ENCODE measurements at regions not wholly inside any gene's neighbourhood (a gene's known extent, or its start where the extent isn't known, plus 50 kb on each side); places are given as distances from the start of the nearest gene placed in this dataset.

- FAIRE-seq (no peak), ATAC-seq (no peak), DNase-seq (ENCODE audit: low read depth in 1 of 2, low spot score in 1 of 2) (no peak)
- H3K9me3 ChIP-seq: no peaks in the 10 kb centered on the region
- 21% methylated on average over 3 of the region's 3 CpGs for WGBS (ENCODE audit: missing lambda C conversion rate)
- no peak overlapping the region for H3K4me2 ChIP-seq
- no peak overlapping the region for H3K27ac ChIP-seq
- H3K4me3 ChIP-seq: no peak overlapping the region
- ChIA-PET CTCF (no interaction called here), POLR2A (no interaction called here)
- TF ChIP-seq TP53 (CRISPR knock-in tag; IDR thresholded peaks at IDR 0.05) (no peak), HES2 (IDR thresholded peaks at IDR 0.05) (no peak), PHF8 (IDR thresholded peaks at IDR 0.05; ENCODE audit: borderline replicate concordance, low read depth) (no peak)
- H3K4me1 ChIP-seq: no peaks in the 10 kb centered on the region
Measured at GRCh38 chr2:156021146-156022040, 311.1 kb downstream of the NR4A2 start.

GRCh38 chr2:156019341-156019740, 313.2 kb downstream of the NR4A2 start:
- ChIA-PET CTCF (no interaction called here), POLR2A (no interaction called here)
- Histone ChIP-seq H3K4me1 (no peaks in the 10 kb centered on the region), H3K27ac (no peak overlapping the region), H3K9me3 (no peaks in the 10 kb centered on the region), H3K4me2 (no peak overlapping the region), H3K4me3 (no peak overlapping the region)
- FAIRE-seq (no peak), ATAC-seq (no peak), DNase-seq (ENCODE audit: low read depth in 1 of 2, low spot score in 1 of 2) (no peak)
- TF ChIP-seq USF2 (IDR thresholded peaks at IDR 0.05) (no peak), HOXA7 (CRISPR knock-in tag; IDR thresholded peaks at IDR 0.05) (no peak), TP53 (CRISPR knock-in tag; IDR thresholded peaks at IDR 0.05) (no peak), POLR2AphosphoS2 (conservative IDR thresholded peaks at IDR 0.05; ENCODE audit: low read length) (no peak), RNF2 (IDR thresholded peaks at IDR 0.05; ENCODE audit: borderline replicate concordance, low read depth) (no peak)
- WGBS (ENCODE audit: missing lambda C conversion rate): 55% methylated on average over 2 of the region's 2 CpGs

DNA sequence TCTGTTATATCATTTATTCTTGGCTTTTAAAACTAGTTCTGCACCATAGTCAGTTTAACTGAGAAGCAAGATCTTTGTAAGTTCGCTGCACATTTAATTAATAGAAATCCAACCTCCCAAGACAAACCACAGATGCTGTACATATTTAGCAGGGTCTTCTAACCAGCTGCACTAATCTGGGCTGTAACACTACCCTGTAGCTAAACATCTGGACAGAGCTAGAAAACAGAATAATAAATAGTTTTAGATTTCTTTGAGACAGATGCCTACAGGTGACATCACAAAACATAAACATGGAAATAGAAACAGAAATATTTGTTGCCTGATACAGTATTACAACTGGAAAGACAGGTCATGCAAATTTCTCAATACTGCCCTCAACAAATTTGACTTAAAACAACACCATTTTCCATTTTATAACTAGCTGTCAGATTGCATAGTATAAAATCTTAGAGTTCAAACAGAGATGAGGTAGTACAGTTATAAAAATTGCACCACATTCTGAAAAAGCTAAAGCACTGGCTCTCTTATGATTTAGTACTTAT, 315.1 kb downstream of the NR4A2 start:
- FAIRE-seq (no peak), DNase-seq (ENCODE audit: low read depth in 1 of 2, low spot score in 1 of 2) (no peak), ATAC-seq (no peak)
- Histone ChIP-seq H3K4me3 (no peak overlapping the region), H3K27ac (no peak overlapping the region), H3K4me1 (no peaks in the 10 kb centered on the region), H3K9me3 (no peaks in the 10 kb centered on the region), H3K4me2 (no peak overlapping the region)
- WGBS (ENCODE audit: missing lambda C conversion rate): 30% methylated on average over 1 of the region's 1 CpG
- ChIA-PET POLR2A (no interaction called here), CTCF (interaction anchor here (0.7 kb wide), 1 partner anchor 39 kb away, joined by 3 read pairs; no protein-coding TSS in a partner anchor)
- TF ChIP-seq GATA3 (IDR thresholded peaks at IDR 0.05; ENCODE audit: borderline replicate concordance) (no peak), TFCP2L1 (CRISPR knock-in tag; IDR thresholded peaks at IDR 0.05) (no peak), NR3C1 (IDR thresholded peaks at IDR 0.05) (no peak), EHF (CRISPR knock-in tag; IDR thresholded peaks at IDR 0.05) (no peak), MAZ (IDR thresholded peaks at IDR 0.05; ENCODE audit: borderline replicate concordance, low read depth, low read length) (no peak), HES2 (IDR thresholded peaks at IDR 0.05) (no peak), PHF8 (IDR thresholded peaks at IDR 0.05; ENCODE audit: borderline replicate concordance, low read depth) (no peak), HOXA7 (CRISPR knock-in tag; IDR thresholded peaks at IDR 0.05) (no peak), JUN (IDR thresholded peaks at IDR 0.05) (no peak)
- TF ChIP-seq, protein P1, sequence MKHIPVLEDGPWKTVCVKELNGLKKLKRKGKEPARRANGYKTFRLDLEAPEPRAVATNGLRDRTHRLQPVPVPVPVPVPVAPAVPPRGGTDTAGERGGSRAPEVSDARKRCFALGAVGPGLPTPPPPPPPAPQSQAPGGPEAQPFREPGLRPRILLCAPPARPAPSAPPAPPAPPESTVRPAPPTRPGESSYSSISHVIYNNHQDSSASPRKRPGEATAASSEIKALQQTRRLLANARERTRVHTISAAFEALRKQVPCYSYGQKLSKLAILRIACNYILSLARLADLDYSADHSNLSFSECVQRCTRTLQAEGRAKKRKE (CRISPR knock-in tag; IDR thresholded peaks at IDR 0.05; ENCODE audit: low read depth): no peak

- Histone ChIP-seq H3K4me3 (no peak overlapping the region), H3K9me3 (no peaks in the 10 kb centered on the region), H3K4me1 (no peaks in the 10 kb centered on the region), H3K4me2 (no peak overlapping the region), H3K27ac (no peak overlapping the region)
- no peak for FAIRE-seq
- ChIA-PET POLR2A (interaction anchor here (0.6 kb wide), 1 partner anchor 16 kb away, joined by 4 read pairs; no protein-coding TSS in a partner anchor), CTCF (no interaction called here)
- no peak for TF ChIP-seq ZNF302 (CRISPR knock-in tag; IDR thresholded peaks at IDR 0.05)
- no peak for TF ChIP-seq RAD21 (conservative IDR thresholded peaks at IDR 0.05 in 1 of 2, IDR thresholded peaks at IDR 0.05 in 1 of 2)
- TF ChIP-seq RARB (CRISPR knock-in tag; IDR thresholded peaks at IDR 0.05): no peak
- no peak for TF ChIP-seq FOXS1 (CRISPR knock-in tag; IDR thresholded peaks at IDR 0.05)
- TF ChIP-seq MAZ (IDR thresholded peaks at IDR 0.05; ENCODE audit: borderline replicate concordance, low read depth, low read length): no peak
- no peak for TF ChIP-seq EP300 (IDR thresholded peaks at IDR 0.05)
- no peak for TF ChIP-seq RFX5 (IDR thresholded peaks at IDR 0.05)
- TF ChIP-seq, protein P2, sequence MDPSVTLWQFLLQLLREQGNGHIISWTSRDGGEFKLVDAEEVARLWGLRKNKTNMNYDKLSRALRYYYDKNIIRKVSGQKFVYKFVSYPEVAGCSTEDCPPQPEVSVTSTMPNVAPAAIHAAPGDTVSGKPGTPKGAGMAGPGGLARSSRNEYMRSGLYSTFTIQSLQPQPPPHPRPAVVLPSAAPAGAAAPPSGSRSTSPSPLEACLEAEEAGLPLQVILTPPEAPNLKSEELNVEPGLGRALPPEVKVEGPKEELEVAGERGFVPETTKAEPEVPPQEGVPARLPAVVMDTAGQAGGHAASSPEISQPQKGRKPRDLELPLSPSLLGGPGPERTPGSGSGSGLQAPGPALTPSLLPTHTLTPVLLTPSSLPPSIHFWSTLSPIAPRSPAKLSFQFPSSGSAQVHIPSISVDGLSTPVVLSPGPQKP (IDR thresholded peaks at IDR 0.05; ENCODE audit: low read depth, low read length): no peak
- WGBS (ENCODE audit: missing lambda C conversion rate): 18% methylated on average over 2 of the region's 2 CpGs
- ATAC-seq: no peak
- DNase-seq (ENCODE audit: low read depth in 1 of 2, low spot score in 1 of 2): no peak
Measured at GRCh38 chr2:156009293-156009692, 323.2 kb downstream of the NR4A2 start.

Data from A549 (cell line).